Upper lobe of left lung (tissue), 6 donors: ENCODE measurements at regions not wholly inside any gene's neighbourhood (a gene's known extent, or its start where the extent isn't known, plus 50 kb on each side); places are given as distances from the start of the nearest gene placed in this dataset.

Experiments
- ATAC-seq, 2 donors: fragments of 200-7000 bp; cut with Tn5 transposase; one replicate each; pipeline ENCODE4 v1.9.1; 2022; ENCODE audit warnings: mild to moderate bottlenecking in 2 of 2, moderate library complexity in 2 of 2; ENCODE audit not compliant: low FRiP score in 2 of 2
- DNase-seq, 2 donors: peaks; one replicate each; pipeline ENCODE4 v3.0.0-alpha.2; 2019 to 2020
- H3K27ac ChIP-seq, 4 donors: fragments of 200-600 bp; sonication (generic); one replicate each; pipeline ENCODE4 v1.5.1; 2016 to 2019
- H3K27me3 ChIP-seq, 4 donors: fragments of 200-600 bp; sonication (generic); one replicate each; pipeline ENCODE4 v1.5.1; 2017 to 2019
- H3K36me3 ChIP-seq, 4 donors: fragments of 200-600 bp; sonication (generic); one replicate each; pipeline ENCODE4 v1.5.1; 2016 to 2019
- H3K4me1 ChIP-seq, 4 donors: fragments of 200-600 bp; sonication (generic); one replicate each; pipeline ENCODE4 v1.5.1; 2018 to 2019
- H3K4me3 ChIP-seq, 4 donors: fragments of 200-600 bp; sonication (generic); one replicate each; pipeline ENCODE4 v1.5.1; 2017 to 2019; ENCODE audit warnings: mild to moderate bottlenecking in 2 of 4, moderate library complexity in 1 of 4
- H3K9me3 ChIP-seq, 4 donors: fragments of 200-600 bp; sonication (generic); one replicate each; pipeline ENCODE4 v1.5.1; 2018 to 2019
- CTCF ChIP-seq, 6 experiments: fragments of 450-650 bp in 4 of 6; fragments of 200-600 bp in 2 of 6; sonication (generic) in 2 of 6; IDR thresholded peaks; one replicate each; pipeline ENCODE4 v1.5.1; 2016 to 2019; ENCODE audit warnings: antibody characterized with exemption in 6 of 6
- EP300 ChIP-seq, 4 donors: sonication (generic); formaldehyde crosslinking; IDR thresholded peaks; one replicate each; pipeline ENCODE4 v1.5.1; 2017; ENCODE audit warnings: antibody characterized with exemption in 4 of 4, control low read depth in 2 of 4
- POLR2A ChIP-seq, 4 donors: fragments of 450-650 bp; IDR thresholded peaks; one replicate each; pipeline ENCODE4 v1.5.1; 2016 to 2017; ENCODE audit warnings: antibody characterized with exemption in 4 of 4, mild to moderate bottlenecking in 2 of 4
- POLR2AphosphoS5 ChIP-seq, 2 donors: sonication (generic); formaldehyde crosslinking; IDR thresholded peaks; one replicate each; pipeline ENCODE4 v1.5.1; 2017; ENCODE audit warnings: antibody characterized with exemption in 2 of 2
- WGBS, 2 donors: methylation state at CpG; one replicate each; pipeline ENCODE4 v1.1.5; 2017 to 2018; 5-methylcytosine and 5-hydroxymethylcytosine counted together
- donor health status: DM: no; HTN: no; CAD: no; lungs with moderate emphysema.
- donor health status: DM: no; HTN: yes; CAD: no; lungs with severe emphysema.

GRCh38 chr3:140809316-140809715, 131.5 kb downstream of the TRIM42 start:
- ATAC-seq (no peak), DNase-seq (no peak)
- H3K4me3 ChIP-seq: no peak overlapping the region
- H3K4me1 ChIP-seq: no peaks in the 10 kb centered on the region
- no peaks in the 10 kb centered on the region for H3K27me3 ChIP-seq
- no peaks in the 10 kb centered on the region for H3K36me3 ChIP-seq
- H3K9me3 ChIP-seq: no peaks in the 10 kb centered on the region
- whole genome bisulfite sequencing, 2 donors: 69 to 77% methylated on average over 1 to 2 of the region's 2 CpGs
- H3K27ac ChIP-seq: no peak overlapping the region
- TF ChIP-seq POLR2AphosphoS5 (IDR thresholded peaks at IDR 0.05) (no peak), POLR2A (IDR thresholded peaks at IDR 0.05) (no peak), EP300 (IDR thresholded peaks at IDR 0.05) (no peak), CTCF (IDR thresholded peaks at IDR 0.05) (no peak)

- TF ChIP-seq EP300 (IDR thresholded peaks at IDR 0.05) (no peak), CTCF (IDR thresholded peaks at IDR 0.05) (no peak), POLR2AphosphoS5 (IDR thresholded peaks at IDR 0.05) (no peak), POLR2A (IDR thresholded peaks at IDR 0.05) (no peak)
- DNase-seq (no peak), ATAC-seq (no peak)
- Histone ChIP-seq H3K36me3 (no peaks in the 10 kb centered on the region), H3K9me3 (no peaks in the 10 kb centered on the region), H3K4me1 (no peaks in the 10 kb centered on the region), H3K27ac (no peak overlapping the region), H3K27me3 (no peaks in the 10 kb centered on the region), H3K4me3 (no peak overlapping the region)
- 48 to 66% methylated on average over 6 of the region's 6 CpGs for WGBS, 2 donors
Measured at GRCh38 chr3:140816372-140817195, 125.1 kb upstream of the SLC25A36 start.

- no peaks in the 10 kb centered on the region for H3K9me3 ChIP-seq
- TF ChIP-seq POLR2A (IDR thresholded peaks at IDR 0.05) (no peak), POLR2AphosphoS5 (IDR thresholded peaks at IDR 0.05) (no peak), EP300 (IDR thresholded peaks at IDR 0.05) (no peak), CTCF (IDR thresholded peaks at IDR 0.05) (no peak)
- ATAC-seq (no peak), DNase-seq (no peak)
- WGBS, 2 donors: 73 to 85% methylated on average over 1 to 2 of the region's 2 CpGs
- no peaks in the 10 kb centered on the region for H3K27me3 ChIP-seq
- no peak overlapping the region for H3K4me3 ChIP-seq
- H3K27ac ChIP-seq: no peak overlapping the region
- no peaks in the 10 kb centered on the region for H3K4me1 ChIP-seq
- no peaks in the 10 kb centered on the region for H3K36me3 ChIP-seq
Measured at GRCh38 chr3:140821493-140821892, 120.1 kb upstream of the SLC25A36 start.

- DNase-seq (no peak), ATAC-seq (no peak)
- no peaks in the 10 kb centered on the region for H3K27me3 ChIP-seq
- no peaks in the 10 kb centered on the region for H3K4me1 ChIP-seq
- no peak overlapping the region for H3K4me3 ChIP-seq
- no peaks in the 10 kb centered on the region for H3K36me3 ChIP-seq
- TF ChIP-seq CTCF (IDR thresholded peaks at IDR 0.05) (no peak), EP300 (IDR thresholded peaks at IDR 0.05) (no peak), POLR2A (IDR thresholded peaks at IDR 0.05) (no peak), POLR2AphosphoS5 (IDR thresholded peaks at IDR 0.05) (no peak)
- WGBS, 2 donors: 40 to 45% methylated on average over 3 of the region's 3 CpGs
- no peak overlapping the region for H3K27ac ChIP-seq
- no peaks in the 10 kb centered on the region for H3K9me3 ChIP-seq
Measured at GRCh38 chr3:140822401-140823047, 119.1 kb upstream of the SLC25A36 start.
